Activated CD4-positive, alpha-beta T cell treated with anti-CD3 and anti-CD28 coated beads, Interleukin-2, amount 50 U/mL, for 1 hour (primary cell): ENCODE measurements at regions not wholly inside any gene's neighbourhood (a gene's known extent, or its start where the extent isn't known, plus 50 kb on each side); places are given as distances from the start of the nearest gene placed in this dataset.
"Not testable (repeated sequence)": the region's sequence is repeated elsewhere in the genome, so short reads cannot be mapped to it uniquely, and the experiment has no call there.

Source experiments
- DNase-seq: peaks from one replicate; pipeline ENCODE4 v3.0.0-alpha.2; 2020

GRCh38 chr16:70014915-70015314 is 63.8 kb downstream of the CLEC18A start:
- not testable (repeated sequence) for DNase-seq

- not testable (repeated sequence) for DNase-seq
Measured at GRCh38 chr16:70016751-70017150, 65.6 kb downstream of the CLEC18A start.

DNA sequence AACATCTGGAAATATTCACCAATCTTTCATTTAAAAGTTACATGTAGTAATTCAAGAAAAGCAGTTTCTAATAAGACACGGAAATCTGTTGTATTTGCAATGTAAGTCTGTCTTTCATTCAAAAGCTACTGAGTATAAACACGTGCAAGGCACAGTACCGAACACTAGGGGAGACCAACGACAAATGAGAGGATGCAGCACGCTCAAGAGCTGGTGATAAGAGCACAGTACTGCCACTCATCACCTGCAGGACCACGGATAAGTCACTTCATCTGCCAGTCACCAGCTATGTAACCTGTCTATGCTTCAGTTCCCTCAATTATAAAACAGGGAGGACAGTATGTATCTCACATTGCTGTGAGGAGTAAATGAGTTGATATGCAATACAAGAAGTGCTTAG is 67.1 kb downstream of the CLEC18A start:
- peak; percentile 40 for DNase-seq

GRCh38 chr16:70023207-70023606 is 72.1 kb downstream of the CLEC18A start:
- not testable (repeated sequence) for DNase-seq

DNA sequence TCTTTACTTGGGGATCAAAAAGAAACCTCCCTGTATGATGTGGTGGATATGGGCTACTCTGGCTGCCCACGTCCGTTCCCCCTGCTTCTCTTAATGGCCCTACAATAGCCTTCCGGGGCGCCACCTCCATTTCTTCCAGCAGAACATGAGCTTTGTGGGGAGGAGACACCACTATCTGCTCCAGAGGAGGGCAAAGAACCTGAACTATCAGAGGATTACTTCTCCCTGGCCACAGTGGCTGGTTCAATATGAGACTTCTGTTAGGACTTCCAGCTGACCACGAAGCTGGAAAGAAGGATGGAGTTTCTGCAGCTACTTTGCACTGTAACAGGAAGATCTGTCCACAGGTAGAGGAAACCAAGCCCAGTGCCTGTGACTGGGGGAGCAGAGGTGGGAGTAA is 72.8 kb downstream of the CLEC18A start:
- DNase-seq = not testable (repeated sequence)

GRCh38 chr16:70026165-70026854 is 75.2 kb downstream of the CLEC18A start:
- DNase-seq = peak; percentile 31

- not testable (repeated sequence) for DNase-seq
Measured at GRCh38 chr16:70032906-70033305, 81.2 kb upstream of the PDPR start.

- not testable (repeated sequence) for DNase-seq
Measured at GRCh38 chr16:70037913-70038312, 76.2 kb upstream of the PDPR start.

- not testable (repeated sequence) for DNase-seq
Measured at GRCh38 chr16:70040554-70040953, 73.6 kb upstream of the PDPR start.

GRCh38 chr16:70043538-70044067 is 70.5 kb upstream of the PDPR start:
- DNase-seq = not testable (repeated sequence)

DNA sequence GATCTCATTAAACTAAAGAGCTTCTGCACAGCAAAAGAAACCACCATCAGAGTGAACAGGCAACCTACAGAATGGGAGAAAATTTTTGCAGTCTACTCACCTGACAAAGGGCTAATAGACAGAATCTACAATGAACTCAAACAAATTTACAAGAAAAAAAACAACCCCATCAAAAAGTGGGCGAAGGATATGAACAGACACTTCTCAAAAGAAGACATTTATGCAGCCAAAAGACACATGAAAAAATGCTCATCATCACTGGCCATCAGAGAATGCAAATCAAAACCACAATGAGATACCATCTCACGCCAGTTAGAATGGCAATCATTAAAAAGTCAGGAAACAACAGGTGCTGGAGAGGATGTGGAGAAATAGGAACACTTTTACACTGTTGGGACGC is 67.6 kb upstream of the PDPR start:
- not testable (repeated sequence) for DNase-seq

DNA sequence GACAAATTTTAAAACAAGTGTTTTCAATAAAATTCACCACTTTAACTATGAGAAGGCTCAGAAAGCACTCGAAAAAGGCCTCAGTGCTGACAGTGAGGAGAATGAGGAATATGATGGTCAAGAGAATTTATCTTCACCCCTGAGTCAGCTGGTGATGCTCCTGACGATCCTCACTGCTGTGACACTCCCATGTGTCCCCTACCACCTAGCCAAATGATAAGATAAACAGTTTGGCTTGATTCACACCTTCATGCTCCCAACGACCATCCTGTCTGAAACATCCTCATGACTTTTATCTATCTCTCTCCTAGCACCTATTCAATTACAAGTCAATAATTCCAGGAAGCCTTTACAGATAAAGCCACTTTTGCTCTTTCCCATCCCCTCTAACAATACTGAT is 66.0 kb upstream of the PDPR start:
- not testable (repeated sequence) for DNase-seq

- DNase-seq = not testable (repeated sequence)
Measured at GRCh38 chr16:70058056-70058455, 56.1 kb upstream of the PDPR start.

- DNase-seq = not testable (repeated sequence)
Measured at GRCh38 chr16:70059429-70059828, 54.7 kb upstream of the PDPR start.

DNA sequence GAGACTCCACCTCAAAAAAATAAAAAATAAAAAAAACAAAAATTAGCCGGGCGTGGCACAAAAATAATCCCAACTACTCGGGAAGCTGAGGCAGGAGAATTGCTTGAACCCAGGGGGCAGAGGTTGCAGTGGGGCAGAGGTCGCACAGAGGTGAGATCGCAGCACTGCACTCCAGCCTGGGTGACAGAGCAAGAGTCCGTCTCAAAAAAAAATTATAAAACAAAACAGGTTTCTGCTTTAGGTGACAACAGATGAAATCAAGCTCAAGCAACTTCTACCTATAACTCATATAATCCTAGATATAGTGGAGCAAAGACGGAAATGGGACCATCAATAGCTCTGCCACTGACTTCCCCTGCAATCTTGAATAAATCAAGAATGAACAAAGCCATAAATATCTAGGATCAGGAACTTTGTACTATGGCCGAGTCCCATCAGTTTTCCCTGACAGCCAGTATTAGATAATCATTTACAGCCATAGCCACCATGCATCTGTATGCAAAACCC is 53.6 kb upstream of the PDPR start:
- not testable (repeated sequence) for DNase-seq

- not testable (repeated sequence) for DNase-seq
Measured at GRCh38 chr16:70061671-70062218, 52.4 kb upstream of the PDPR start.

- not testable (repeated sequence) for DNase-seq
Measured at GRCh38 chr16:70062947-70063346, 51.2 kb upstream of the PDPR start.
